HG03565 (cell line): ENCODE measurements at regions not wholly inside any gene's neighbourhood (a gene's known extent, or its start where the extent isn't known, plus 50 kb on each side); places are given as distances from the start of the nearest gene placed in this dataset.

Source experiments
- ATAC-seq: cut with Tn5 transposase; IDR thresholded peaks from one replicate; pipeline ENCODE4 v1.9.1; 2021; ENCODE audit warnings: mild to moderate bottlenecking, moderate library complexity; ENCODE audit not compliant: unreplicated experiment

DNA sequence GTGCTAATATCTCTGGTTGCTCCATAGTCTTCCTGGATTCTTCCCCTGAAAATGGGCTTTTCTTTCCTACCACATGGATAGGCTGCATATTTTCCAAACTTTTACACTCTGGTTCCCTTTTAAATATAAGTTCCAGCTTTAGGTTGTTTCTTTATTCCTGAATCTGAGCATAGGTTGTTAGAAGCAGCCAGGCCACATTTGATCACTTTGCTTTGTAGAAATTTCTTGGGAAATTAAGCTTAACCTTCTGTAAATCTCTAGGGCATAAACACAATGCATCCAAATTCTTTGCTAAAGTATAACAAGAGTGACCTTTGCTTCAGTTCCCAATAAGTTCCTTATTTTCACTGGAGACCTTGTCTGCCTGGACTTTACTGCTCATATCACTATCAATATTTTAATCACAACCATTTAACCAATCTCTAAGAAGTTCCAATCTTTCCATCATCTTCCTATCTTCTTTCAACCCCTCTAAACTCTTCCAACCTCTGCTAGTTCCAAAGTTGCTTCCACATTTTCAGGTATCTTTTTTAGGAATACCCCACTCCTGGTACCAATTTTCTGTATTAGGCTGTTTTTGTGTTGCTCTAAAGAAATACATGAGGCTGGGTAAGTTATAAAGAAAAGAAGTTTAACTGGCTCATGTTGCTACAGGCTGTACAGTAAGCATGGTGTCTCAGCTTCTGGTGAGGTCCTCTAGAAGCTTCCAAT lies 389.6 kb upstream of the HS6ST1 start:
- no peak for ATAC-seq

DNA sequence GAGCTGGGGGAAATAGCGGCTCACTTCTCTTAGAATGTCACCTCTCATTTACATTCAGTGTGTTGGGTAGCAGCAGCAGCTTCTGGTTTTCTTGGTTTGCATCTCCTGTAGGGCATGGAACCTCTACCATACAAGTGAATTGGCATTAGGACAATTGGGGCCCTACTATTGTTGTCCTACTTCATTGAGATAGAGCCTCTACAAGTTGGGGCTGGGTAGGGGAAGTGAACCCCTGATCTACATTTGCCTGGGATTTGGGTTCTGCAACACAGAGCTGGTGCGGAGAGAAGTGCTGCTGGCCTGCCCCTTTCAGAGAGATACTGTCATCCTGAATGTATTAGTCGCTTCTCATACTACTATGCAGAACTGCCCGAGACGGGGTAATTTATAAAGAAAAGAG lies 391.6 kb upstream of the HS6ST1 start:
- no peak for ATAC-seq

DNA sequence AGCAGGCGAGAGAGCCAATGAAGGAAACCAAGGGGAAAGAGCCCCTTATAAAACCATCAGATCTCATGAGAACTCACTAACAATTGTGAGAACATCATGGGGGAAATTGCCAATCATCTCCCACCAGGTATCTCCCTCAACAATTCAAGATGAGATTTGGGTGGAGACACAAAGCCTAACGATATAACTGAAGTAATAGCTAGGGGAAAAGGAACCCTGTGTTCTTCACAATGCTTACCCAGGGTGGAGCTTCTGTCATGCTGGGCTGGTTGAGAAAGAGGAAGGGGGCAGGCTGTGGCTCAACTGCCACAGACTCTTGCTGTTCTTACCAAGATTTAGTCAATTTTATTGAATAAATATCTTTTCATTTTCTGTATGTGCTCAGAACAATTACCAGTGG lies 392.1 kb upstream of the HS6ST1 start:
- ATAC-seq, result no peak

DNA sequence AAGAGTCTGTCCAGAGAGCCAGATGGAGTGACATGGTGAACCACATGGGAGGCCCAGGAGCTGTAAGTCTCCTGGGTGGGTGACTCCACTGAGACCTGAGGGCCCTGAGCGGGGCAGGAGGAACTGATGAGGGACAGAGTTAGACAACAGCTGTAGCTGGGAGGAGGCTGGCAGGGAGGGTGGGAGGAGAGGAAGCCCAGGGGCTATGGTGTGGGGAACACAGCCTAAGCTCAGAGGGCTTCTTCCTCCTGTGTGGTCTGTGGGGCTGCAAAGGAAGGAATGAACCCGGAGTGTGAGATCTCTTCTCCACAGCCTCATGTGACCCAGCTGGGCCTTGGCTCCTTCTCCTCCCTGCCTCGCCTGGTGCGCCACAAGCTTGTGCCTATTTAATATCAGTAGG lies 395.6 kb upstream of the HS6ST1 start:
- no peak for ATAC-seq

DNA sequence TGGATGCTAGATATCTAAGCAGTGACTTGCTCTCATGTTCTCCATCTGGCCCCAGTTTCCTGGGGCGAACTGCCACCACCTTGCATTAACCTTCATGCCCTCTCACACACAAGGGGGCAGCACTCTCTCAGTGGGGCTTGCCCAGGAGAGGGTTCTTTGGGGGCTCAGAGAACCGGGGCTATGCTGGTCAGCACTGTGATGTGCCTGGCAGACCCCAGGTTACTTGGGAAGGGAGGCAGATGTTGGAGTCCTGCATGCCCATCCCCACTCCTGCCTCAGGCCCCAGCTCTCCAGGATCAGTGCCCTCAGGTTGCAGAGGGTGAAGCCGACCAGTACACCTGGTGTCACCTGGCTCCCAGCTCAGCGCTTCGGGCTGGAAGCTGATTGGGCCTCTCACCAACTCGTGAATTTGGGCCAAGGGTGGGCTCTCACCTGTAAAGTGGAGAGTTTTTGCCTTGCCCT lies 396.2 kb upstream of the HS6ST1 start:
- no peak for ATAC-seq

DNA sequence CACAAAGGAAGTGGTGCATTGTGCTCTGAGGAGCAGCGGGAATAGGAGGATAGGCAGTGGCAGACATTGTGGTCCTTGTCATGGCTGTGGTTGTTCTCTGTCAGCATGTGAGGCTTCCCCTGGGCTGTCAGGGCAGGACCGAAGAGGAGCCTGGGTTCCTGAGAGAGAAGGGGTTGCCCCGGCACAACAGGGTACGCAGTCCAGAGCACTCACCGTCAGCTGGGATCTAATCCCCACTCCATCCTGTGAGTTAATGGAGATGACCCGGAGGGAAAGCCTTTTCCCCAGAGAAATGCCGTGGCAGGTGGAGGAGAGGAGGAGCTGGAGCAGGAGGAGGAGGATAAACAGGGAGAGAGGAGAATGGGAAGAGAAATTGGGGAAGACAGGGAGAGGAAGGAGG lies 396.7 kb upstream of the HS6ST1 start:
- ATAC-seq, result no peak

DNA sequence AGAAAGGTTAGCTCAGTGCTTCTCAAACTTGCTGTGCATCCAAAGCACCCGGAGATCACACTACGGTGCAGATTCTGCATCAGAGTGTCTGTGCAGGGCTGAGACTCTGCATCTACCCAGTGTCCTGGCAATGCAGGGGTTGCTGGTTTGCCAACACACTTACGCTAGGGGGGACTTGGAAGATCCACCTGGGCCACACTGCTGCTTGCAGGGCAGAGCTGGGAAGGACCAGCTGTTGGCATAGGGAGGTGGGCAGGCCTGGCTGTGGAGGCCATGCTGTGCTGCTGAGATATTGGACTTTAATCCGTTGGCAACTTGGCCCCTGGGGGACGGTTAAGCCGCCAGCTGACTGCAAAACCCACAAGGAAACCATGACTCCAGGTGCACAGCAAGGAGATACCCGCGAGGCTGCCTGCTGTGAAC lies 397.6 kb upstream of the HS6ST1 start:
- ATAC-seq, result no peak

DNA sequence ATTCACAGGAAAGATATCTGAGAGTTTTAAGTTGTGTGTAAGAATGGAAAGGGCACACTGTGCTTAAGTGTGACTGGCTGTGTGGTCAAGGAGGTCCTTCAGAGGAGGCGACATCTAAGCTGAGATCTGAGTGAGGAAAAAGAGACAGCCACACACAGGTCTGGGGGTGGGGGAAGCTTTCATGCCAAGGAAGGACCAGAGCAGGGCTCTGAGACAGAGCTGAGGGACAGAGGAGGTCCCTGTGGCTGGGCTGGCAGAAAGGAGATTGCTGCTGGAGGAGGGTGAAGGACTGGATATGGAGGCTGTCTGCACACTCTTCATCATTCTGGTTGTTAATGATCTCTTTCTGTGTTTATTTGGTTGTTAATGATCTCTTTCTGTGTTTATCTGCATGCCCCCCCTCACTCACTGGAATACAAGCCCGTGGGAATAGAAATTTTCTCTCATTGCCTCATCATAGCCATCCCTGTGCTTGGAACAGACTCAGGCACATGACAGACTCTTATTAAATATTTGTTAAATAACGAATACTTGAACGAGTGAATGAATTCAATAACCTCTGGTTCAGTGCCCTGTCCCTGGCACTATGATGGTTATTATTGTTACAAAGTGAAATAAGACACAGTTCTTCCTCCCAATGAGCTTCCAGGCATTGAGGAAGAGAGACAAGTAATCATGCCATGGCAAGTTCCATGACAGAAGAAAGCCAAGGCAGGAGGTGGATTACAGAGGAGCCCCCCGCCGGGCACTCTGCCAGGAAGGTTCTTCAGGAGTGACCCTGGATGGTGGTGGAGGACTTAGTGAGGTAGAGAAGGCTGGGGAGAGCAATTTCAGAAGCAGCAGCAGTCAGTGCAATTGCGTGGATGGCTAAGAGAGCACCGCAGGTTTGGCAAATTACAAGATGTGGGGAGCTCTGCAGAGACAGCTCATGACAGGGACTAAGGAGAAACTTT lies 399.4 kb upstream of the HS6ST1 start:
- ATAC-seq, result no peak

DNA sequence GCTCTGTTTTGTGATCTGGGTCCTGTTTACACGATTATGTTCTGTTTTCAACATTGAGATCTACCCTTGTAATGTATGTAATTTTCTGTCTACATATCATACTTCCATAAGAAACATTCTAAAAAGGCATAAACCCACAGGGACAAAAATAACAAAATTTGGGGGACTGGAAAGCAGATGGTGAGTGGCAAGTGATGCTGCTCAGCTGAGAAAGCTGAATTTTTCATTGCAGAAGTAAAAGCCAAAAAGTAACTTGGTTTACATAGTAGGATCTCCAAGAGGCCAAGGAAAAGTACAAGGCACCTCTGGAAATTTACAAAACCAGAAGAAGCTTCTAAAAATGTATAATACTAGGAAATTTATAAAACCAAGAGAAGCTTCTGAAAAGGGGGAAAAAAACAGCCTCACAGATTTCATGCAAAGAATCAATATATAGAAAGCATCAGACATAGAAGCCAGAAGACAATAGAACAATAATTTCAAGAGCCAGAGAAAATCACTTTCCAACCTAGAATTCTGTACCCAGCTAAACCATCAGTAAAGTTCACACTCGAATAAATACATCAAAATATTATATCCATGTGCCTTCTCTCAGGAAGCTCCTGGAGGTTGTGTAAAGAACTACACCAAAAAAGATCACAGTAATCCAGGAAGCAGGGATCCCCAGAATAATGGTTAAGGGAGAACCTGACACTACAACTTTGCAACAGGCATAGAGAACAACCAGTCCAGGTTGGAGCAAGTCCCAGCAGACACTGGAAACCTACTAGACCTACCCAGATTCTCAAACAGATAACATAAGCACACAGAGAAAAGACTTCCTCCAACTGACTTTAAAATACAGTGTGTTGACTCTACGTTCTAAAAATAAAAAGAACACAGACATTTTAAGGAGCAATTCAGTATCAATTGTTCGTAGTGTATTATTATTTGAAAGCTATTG lies 401.7 kb upstream of the HS6ST1 start:
- ATAC-seq, result no peak

DNA sequence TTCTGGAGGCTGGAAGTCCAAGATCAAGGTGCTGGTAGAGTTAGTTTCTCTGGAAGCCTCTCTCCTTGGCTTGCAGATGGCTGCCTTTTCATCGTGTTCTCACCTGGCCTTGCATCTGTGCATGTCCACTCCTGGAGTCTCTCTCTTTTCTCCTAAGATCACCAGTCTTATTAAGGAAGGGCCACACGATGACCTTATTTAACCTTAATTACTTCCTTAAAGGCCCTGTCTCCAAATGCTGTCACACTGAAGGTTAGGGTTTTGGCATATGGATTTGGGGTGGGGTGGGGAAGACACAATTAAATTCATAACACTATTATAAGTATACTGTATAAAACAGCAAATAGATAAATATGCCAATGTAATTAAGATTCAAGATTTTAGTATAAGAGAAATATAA lies 402.4 kb upstream of the HS6ST1 start:
- no peak for ATAC-seq

DNA sequence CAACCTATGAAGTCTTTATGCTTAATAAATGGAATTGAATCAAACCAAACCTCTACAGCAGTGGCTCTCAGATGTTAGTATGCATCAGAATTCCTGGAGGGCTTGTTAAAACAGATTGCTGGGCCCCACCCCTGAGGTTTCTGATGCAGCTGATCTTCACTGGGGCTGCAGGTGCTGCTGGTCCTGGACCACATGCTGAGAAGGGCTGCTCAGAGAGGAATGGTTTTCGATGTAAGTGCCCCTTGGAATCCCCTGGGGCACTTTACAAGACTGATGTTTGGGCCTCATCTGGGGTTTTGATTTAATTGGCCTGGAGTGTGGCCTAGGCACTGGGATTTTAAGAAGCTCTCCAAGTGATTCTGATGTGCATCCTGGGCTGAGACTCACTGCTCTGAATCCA lies 403.8 kb upstream of the HS6ST1 start:
- no peak for ATAC-seq

DNA sequence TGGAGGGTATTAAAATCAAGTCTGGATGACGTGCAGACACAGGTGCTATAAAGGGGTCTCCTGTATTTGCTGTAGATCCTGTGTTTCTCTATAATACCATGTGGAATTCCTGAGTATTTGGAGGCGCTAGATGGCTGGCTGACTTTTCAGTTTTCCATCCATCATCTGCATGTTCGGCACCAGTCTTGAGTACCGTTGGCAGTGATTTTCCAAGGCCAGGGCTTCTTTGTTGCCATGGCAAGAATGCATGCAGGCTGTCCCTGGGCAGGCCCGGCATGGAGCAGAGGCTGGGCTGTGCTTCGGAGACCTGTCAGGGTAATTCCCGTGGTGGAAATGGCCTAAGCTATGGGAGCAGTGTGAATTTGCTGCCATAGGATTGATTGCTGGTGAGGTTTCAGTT lies 405.9 kb upstream of the HS6ST1 start:
- ATAC-seq, result no peak

DNA sequence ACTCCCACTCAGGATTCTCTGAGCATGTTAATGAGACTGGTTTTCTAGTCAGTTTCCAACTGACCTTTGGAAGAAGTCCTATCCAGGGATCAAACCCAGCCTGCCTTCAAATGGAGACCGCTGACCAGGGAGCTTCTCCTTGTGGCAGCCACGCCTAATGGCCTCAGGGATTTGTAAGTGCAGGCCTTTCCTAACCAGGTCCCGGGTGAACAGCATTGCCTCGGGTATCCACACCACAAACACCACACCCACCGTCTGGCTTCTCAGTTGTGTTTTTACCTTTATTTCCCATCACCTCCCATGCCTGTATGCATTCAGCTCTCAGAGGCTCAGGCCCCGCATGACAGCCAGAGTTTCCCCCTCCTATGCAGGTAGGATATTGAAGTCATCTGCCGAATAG lies 406.3 kb upstream of the HS6ST1 start:
- ATAC-seq, result no peak

DNA sequence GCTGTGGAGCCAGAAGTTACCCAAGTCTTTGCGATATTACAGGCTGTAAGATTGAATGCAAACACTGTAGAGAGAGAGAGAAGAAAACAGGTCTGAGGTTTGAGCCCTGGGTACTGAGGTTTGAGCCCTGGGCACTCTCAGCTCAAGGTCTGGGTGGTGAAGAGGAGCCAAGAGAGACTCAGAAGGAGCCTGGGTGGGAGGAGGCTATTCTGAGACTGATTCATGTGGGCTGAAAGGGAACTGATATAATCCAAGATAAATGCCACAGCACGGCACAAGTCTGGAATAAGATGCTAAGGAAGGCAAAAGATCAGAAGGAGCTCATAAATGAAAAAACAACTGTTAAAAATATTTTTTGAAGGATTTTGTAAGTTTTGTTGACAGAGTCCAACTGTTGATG lies 407.6 kb upstream of the HS6ST1 start:
- ATAC-seq, result no peak

DNA sequence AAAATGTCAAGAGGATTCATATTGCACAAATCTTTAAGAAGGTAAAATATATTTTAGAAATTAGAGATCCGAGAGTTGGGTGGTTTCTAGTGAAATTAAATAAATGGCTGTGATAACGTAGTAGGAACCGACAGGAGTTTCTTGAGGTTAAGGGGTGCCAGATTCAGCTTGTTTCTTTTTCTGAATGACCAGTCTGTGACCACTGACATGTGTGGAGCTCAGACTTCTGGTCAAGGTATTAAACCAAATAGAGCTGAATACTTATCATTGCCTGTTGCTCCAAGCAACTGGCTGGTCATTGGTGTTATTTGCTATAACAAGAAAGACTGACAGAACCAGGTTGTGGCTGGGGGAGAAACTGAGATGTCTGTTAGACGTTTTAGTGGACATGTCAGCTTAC lies 408.2 kb upstream of the HS6ST1 start:
- ATAC-seq, result peak; percentile 33

DNA sequence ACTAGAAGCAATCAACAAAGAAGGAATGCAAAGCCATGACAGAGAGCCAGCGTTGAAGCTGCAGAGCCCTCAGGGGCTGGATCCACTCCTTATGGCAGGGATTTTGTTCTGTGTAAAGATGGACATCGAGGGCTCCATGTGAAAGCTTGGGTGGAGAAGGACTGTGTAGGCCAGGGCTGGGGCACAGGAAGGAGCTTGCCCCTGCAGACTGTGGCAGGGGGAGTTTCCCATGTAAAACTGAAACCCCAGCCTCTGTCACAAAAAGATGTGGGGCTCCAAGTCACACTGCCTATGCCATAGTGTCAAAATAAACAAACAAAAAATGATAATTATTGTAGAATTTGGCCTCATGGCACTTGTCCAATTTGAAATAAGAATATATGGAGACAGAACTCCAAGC lies 408.7 kb upstream of the HS6ST1 start:
- peak; percentile 29 for ATAC-seq

DNA sequence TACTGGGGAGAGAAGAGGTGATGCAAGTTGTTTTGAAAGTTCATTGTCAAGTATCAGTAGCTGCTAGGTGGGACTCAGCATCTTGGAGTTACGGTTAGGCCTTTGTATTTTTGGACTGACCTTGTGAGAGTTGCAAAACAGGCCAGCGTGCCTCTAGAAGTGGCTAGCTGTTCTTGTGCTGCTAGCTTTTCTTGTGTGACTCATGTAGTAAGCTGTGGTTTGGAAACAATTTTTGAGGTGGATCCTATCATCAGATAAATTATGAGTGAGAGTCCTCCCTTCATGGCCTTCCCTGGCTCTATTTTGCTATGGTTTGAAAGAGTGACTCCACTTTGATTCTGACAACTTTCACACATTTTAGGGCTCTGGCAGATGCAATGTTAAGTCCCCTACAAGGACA lies 409.2 kb upstream of the HS6ST1 start:
- peak; percentile 70 for ATAC-seq

DNA sequence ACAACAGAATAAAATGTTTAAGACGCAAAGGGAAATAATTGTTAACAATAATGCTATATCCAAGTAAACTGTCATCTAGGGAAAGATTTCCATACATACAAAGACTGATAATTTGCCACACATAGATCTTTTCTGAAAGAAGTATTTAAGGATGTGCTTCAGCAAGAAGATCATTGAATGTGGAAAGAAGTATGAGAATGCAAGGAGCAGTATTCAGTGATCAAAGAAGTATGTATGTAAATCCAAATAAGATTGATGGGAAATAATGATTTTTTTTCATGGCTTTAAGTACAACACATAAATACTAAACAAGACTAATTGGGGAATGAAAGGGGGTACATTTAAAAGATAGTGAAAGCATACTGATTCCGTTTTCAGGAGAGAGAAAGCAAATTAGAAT lies 410.4 kb upstream of the HS6ST1 start:
- ATAC-seq, result no peak

DNA sequence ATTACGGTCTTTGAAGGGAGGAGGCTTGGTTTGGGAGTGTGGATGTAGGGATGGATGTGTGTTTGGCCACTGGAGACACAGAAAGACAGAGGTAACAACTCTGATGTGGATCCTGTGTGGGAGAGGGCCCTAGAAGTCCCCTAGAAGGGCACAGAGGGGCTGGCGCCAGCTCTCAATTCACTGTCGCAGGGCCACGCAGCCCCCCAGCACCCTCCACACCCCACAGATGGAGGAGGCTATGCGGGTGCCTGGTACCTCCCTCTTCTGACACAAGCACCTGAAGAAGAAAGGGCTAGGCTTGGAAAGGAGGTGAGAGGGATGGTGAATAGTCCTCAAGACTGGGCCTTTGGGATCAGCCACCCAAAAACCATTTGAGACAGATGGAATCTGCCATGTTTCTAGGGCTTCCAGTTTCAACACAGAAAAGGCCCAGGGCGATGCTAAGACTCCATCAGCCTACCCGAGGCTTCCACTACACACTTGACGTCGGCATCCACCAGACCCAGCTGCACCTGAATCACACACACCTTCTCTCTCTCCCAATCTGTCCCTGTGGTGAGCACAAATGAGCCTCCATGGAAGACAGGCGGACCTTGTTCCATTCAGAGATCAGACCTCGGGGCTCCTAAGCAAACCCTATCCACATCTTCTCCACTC lies 413.5 kb upstream of the HS6ST1 start:
- no peak for ATAC-seq

DNA sequence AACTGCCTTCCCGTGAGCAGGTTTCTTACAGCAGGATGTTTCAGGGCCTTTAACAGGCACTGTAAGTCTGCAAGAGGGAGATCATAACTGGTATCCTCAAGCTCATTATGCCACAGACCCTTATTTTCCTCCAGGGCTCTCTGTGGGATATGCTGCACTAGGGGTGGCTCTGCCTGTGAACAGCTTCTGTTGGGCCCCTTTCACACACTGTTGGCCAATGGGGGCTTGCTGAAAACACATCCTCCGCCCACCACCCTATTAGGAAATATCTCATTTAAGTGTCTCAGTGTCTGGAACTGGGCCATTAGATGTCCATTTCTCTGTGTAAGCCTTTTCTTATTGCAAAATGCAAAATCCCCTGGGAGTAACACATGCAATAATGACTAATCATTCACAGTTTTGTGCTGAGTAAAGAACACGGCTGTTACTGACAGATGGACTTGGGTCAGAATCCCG lies 414.3 kb upstream of the HS6ST1 start:
- peak; percentile 39 for ATAC-seq
